H1 (cell line): ENCODE measurements at regions not wholly inside any gene's neighbourhood (a gene's known extent, or its start where the extent isn't known, plus 50 kb on each side); places are given as distances from the start of the nearest gene placed in this dataset.

Source experiments
- CTCF ChIA-PET: fragments of 300-600 bp; sonication (Branson Sonifier 250); formaldehyde crosslinking; loops from one replicate; lab custom pipeline; 2021; ENCODE audit not compliant: partially characterized antibody; lab: Charles Lee
- POLR2A ChIA-PET: fragments of 300-600 bp; sonication (Branson Sonifier 250); formaldehyde crosslinking; loops from one replicate; lab custom pipeline; 2021; ENCODE audit warnings: inconsistent platforms; ENCODE audit not compliant: partially characterized antibody; lab: Charles Lee
- DNase-seq, 2 experiments: peaks; one replicate each; pipeline versions ENCODE4 v3.0.0 to v3.0.0-alpha.2; 2010 to 2022; ENCODE audit warnings: low spot score in 2 of 2, low read depth in 1 of 2, mixed read lengths in 1 of 2
- FAIRE-seq: peaks from 2 replicates; lab custom pipeline; 2011; peaks lifted over from hg19 to GRCh38; lab: Jason Lieb, UNC
- H2AFZ ChIP-seq: 2 replicates; pipeline ENCODE4 v1.8.1; 2012; ENCODE audit warnings: low read length, inconsistent platforms
- H2AK5ac ChIP-seq: 2 replicates; pipeline ENCODE4 v1.6.1; 2013; ENCODE audit warnings: low read depth, low read length
- H2BK120ac ChIP-seq: replicated peaks from 2 replicates; pipeline ENCODE3; 2013; ENCODE audit warnings: low read depth, low read length, inconsistent platforms
- H2BK12ac ChIP-seq: 2 replicates; pipeline ENCODE4 v1.6.1; 2013; ENCODE audit warnings: low read depth, low read length
- H2BK15ac ChIP-seq: 2 replicates; pipeline ENCODE4 v1.6.1; 2013; ENCODE audit warnings: low read length
- H2BK20ac ChIP-seq: 2 replicates; pipeline ENCODE4 v1.6.1; 2013; ENCODE audit warnings: low read length
- H2BK5ac ChIP-seq: 2 replicates; pipeline ENCODE4 v1.6.1; 2013; ENCODE audit warnings: low read depth, low read length
- H3K14ac ChIP-seq: 2 replicates; pipeline ENCODE4 v1.6.1; 2013; ENCODE audit warnings: inconsistent platforms; ENCODE audit not compliant: insufficient read length
- H3K18ac ChIP-seq: 2 replicates; pipeline ENCODE4 v1.6.1; 2013; ENCODE audit warnings: low read length; ENCODE audit errors: extremely low read depth
- H3K23ac ChIP-seq: 2 replicates; pipeline ENCODE4 v1.6.1; 2013; ENCODE audit warnings: inconsistent platforms; ENCODE audit not compliant: insufficient read length
- H3K23me2 ChIP-seq: 2 replicates; pipeline ENCODE4 v1.6.1; 2013; ENCODE audit warnings: low read depth, low read length
- H3K27ac ChIP-seq: 2 replicates; pipeline ENCODE4 v1.6.1; 2011; ENCODE audit warnings: low read depth, low read length, inconsistent platforms
- H3K27me3 ChIP-seq, 4 experiments: replicated peaks in 1 of 4; 1 replicate in 1 of 4; 2 replicates in 3 of 4; pipeline versions ENCODE4 v1.6.1 to v1.8.1; 2011 to 2013; ENCODE audit warnings: low read length in 3 of 4, mild to moderate bottlenecking in 3 of 4, inconsistent platforms in 2 of 4, mixed read lengths in 2 of 4, moderate library complexity in 1 of 4; ENCODE audit not compliant: control insufficient read depth in 3 of 4, insufficient read depth in 3 of 4; ENCODE audit errors: extremely low read depth in 1 of 4
- H3K36me3 ChIP-seq, 4 experiments: 2 replicates each; pipeline versions ENCODE4 v1.6.1 to v1.8.1; 2011 to 2013; ENCODE audit warnings: mild to moderate bottlenecking in 4 of 4, low read length in 3 of 4, moderate library complexity in 2 of 4, control low read depth in 1 of 4, inconsistent platforms in 1 of 4; ENCODE audit not compliant: insufficient read depth in 4 of 4, control insufficient read depth in 2 of 4
- H3K4ac ChIP-seq: replicated peaks from 2 replicates; pipeline ENCODE3; 2013; ENCODE audit warnings: low read length, low read depth, mixed read lengths, inconsistent platforms; ENCODE audit not compliant: insufficient read length
- H3K4me1 ChIP-seq, 4 experiments: replicated peaks in 1 of 4; 1 replicate in 1 of 4; 2 replicates in 3 of 4; pipeline versions ENCODE4 v1.6.1 to v1.8.1; 2011 to 2013; ENCODE audit warnings: low read length in 3 of 4, inconsistent platforms in 2 of 4, mixed read lengths in 1 of 4; ENCODE audit not compliant: insufficient read depth in 4 of 4, control insufficient read depth in 3 of 4
- H3K4me2 ChIP-seq, 2 experiments: 2 replicates each; pipeline versions ENCODE4 v1.6.1 to v1.8.1; 2011 to 2013; ENCODE audit warnings: low read depth in 2 of 2, low read length in 2 of 2, control low read depth in 1 of 2, inconsistent platforms in 1 of 2, mild to moderate bottlenecking in 1 of 2; ENCODE audit not compliant: insufficient read depth in 1 of 2
- H3K4me3 ChIP-seq, 4 experiments: fragments of 200-600, 300-600 bp in 1 of 4; sonication (generic), shearing (Covaris generic), sonication (Bioruptor Twin) in 1 of 4; 2 replicates each; pipeline versions ENCODE4 v1.5.1 to v1.8.1; 2011 to 2016; ENCODE audit warnings: low read length in 4 of 4, low read depth in 3 of 4, control low read depth in 2 of 4, inconsistent platforms in 2 of 4, mild to moderate bottlenecking in 2 of 4, mixed read lengths in 1 of 4, moderate library complexity in 1 of 4; ENCODE audit not compliant: insufficient read depth in 2 of 4; ENCODE audit errors: extremely low read depth in 1 of 4
- H3K56ac ChIP-seq: replicated peaks from 2 replicates; pipeline ENCODE3; 2013; ENCODE audit warnings: low read depth, mild to moderate bottlenecking, mixed read lengths, low read length, inconsistent platforms; ENCODE audit not compliant: insufficient read length
- H3K79me1 ChIP-seq: 2 replicates; pipeline ENCODE4 v1.6.1; 2013; ENCODE audit warnings: low read depth, low read length, control low read depth
- H3K79me2 ChIP-seq, 2 experiments: 2 replicates each; pipeline versions ENCODE4 v1.6.1 to v1.8.1; 2012 to 2013; ENCODE audit warnings: low read length in 2 of 2, mild to moderate bottlenecking in 2 of 2, inconsistent platforms in 1 of 2; ENCODE audit not compliant: insufficient read depth in 2 of 2, control insufficient read depth in 1 of 2
- H3K9ac ChIP-seq, 4 experiments: replicated peaks in 1 of 4; 1 replicate in 1 of 4; 2 replicates in 3 of 4; pipeline versions ENCODE4 v1.6.1 to v1.8.1; 2011 to 2013; ENCODE audit warnings: low read depth in 3 of 4, low read length in 3 of 4, control low read depth in 2 of 4, mild to moderate bottlenecking in 2 of 4, moderate library complexity in 2 of 4, inconsistent platforms in 1 of 4; ENCODE audit errors: extremely low read depth in 1 of 4
- H3K9me3 ChIP-seq, 2 experiments: 2 replicates each; pipeline versions ENCODE4 v1.6.1 to v1.8.1; 2012 to 2013; ENCODE audit warnings: mild to moderate bottlenecking in 2 of 2, moderate library complexity in 2 of 2, control low read depth in 1 of 2, inconsistent platforms in 1 of 2, low read depth in 1 of 2, low read length in 1 of 2, mixed read lengths in 1 of 2; ENCODE audit not compliant: insufficient read depth in 2 of 2
- H4K20me1 ChIP-seq, 2 experiments: replicated peaks in 1 of 2; 2 replicates each; pipeline versions ENCODE3 to v1.8.1; 2011 to 2013; ENCODE audit warnings: inconsistent platforms in 2 of 2, low read length in 2 of 2, mild to moderate bottlenecking in 1 of 2; ENCODE audit not compliant: insufficient read depth in 2 of 2, control insufficient read depth in 1 of 2
- H4K5ac ChIP-seq: 2 replicates; pipeline ENCODE4 v1.6.1; 2013; ENCODE audit warnings: low read length, low read depth, mixed read lengths, inconsistent platforms; ENCODE audit not compliant: insufficient read length
- H4K8ac ChIP-seq: 2 replicates; pipeline ENCODE4 v1.8.0; 2013; ENCODE audit warnings: mild to moderate bottlenecking, moderate library complexity, low read length, inconsistent platforms; ENCODE audit not compliant: insufficient read depth; ENCODE audit errors: extremely low read depth
- H4K91ac ChIP-seq: replicated peaks from 2 replicates; pipeline ENCODE3; 2013; ENCODE audit warnings: low read length, mixed read lengths, inconsistent platforms; ENCODE audit not compliant: insufficient read length
- CTBP2 ChIP-seq: IDR thresholded peaks from 2 replicates; pipeline ENCODE4 v1.7.0; 2011; ENCODE audit warnings: borderline replicate concordance, mild to moderate bottlenecking, moderate library complexity, mixed read lengths, low read length; ENCODE audit not compliant: insufficient read depth, insufficient read length
- JUN ChIP-seq: IDR thresholded peaks from 2 replicates; pipeline ENCODE4 v1.6.1; 2011; ENCODE audit warnings: low read depth, mild to moderate bottlenecking, improper control_type of control experiment, low read length
- RXRA ChIP-seq: IDR thresholded peaks from 2 replicates; pipeline ENCODE4 v1.6.1; 2011; ENCODE audit warnings: low read depth, mild to moderate bottlenecking, low read length, moderate library complexity; ENCODE audit not compliant: insufficient read depth
- SAP30 ChIP-seq: fragments of 300-600 bp; sonication (generic); IDR thresholded peaks from 2 replicates; pipeline ENCODE4 v1.7.1; 2012; ENCODE audit warnings: low read length, moderate library complexity, mild to moderate bottlenecking, inconsistent platforms; ENCODE audit not compliant: insufficient read depth, insufficient replicate concordance
- SIRT6 ChIP-seq: IDR thresholded peaks from one replicate; pipeline ENCODE4 v1.7.1; 2012; ENCODE audit warnings: low read length, inconsistent platforms
- WGBS, 2 experiments: shearing (Covaris generic) in 1 of 2; methylation state at CpG; one replicate each; pipeline versions ENCODE4 v1.1.6 to v1.1.7; 2013 to 2015; ENCODE audit warnings: low lambda C conversion rate in 2 of 2, mixed read lengths in 2 of 2, inconsistent platforms in 1 of 2, low coverage in 1 of 2, missing lambda C conversion rate in 1 of 2; ENCODE audit not compliant: insufficient replicate concordance in 2 of 2, insufficient coverage in 1 of 2, insufficient read length in 1 of 2; ENCODE audit errors: extremely low coverage in 1 of 2, missing lambda C conversion rate in 1 of 2; 5-methylcytosine and 5-hydroxymethylcytosine counted together

DNA sequence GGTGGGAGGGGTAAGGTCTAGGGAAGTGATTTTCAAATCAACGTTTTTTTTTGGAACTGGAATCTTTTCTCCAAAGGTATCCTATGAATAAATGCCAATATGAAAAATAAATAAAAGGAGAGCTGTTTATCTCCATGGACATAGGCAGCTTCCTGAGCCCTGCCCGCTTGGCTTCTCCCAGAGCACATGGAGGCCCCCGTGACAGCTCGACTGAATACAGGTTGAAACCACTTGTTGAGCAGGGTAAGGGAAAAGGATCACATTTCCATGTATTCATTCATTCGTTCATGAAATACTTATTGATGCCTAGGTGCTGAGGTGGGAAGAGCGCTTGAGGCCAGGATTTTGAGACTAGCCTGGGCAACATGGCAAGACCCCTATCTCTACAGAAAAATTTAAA, 64.8 kb downstream of the MARCHF4 start:
- Histone ChIP-seq H3K14ac (no peak overlapping the region), H4K20me1 (no peaks in the 10 kb centered on the region), H3K9me3 (no peaks in the 10 kb centered on the region), H2AFZ (no peak overlapping the region), H3K36me3 (no peaks in the 10 kb centered on the region), H3K79me2 (no peaks in the 10 kb centered on the region), H3K27ac (no peak overlapping the region), H2BK12ac (no peak overlapping the region), H2BK15ac (no peak overlapping the region), H4K5ac (no peak overlapping the region), H3K27me3 (no peaks in the 10 kb centered on the region), H3K23ac (no peak overlapping the region), H4K8ac (no peak overlapping the region), H3K4me1 (peaks cover 0 to 4% (median 3%) of the 10 kb centered on the region in 4 experiments; a peak in 4 of 7 replicates), H3K56ac (no peak overlapping the region), H2BK20ac (no peak overlapping the region), H2AK5ac (no peak overlapping the region), H3K4ac (no peak overlapping the region), H3K4me2 (no peak overlapping the region), H4K91ac (no peak overlapping the region), H3K9ac (no peak overlapping the region), H2BK120ac (no peak overlapping the region), H3K23me2 (no peaks in the 10 kb centered on the region; the same call in 1 of the 2 replicates), H3K79me1 (no peaks in the 10 kb centered on the region), H3K4me3 (no peak overlapping the region), H2BK5ac (no peak overlapping the region), H3K18ac (no peak overlapping the region)
- WGBS, 2 experiments = 95% methylated on average over 6 of the region's 6 CpGs; no CpG with 5 or more reads in 1 of the 2 experiments
- DNase-seq (no peak), FAIRE-seq (no peak)
- ChIA-PET CTCF (interaction anchor here (0.6 to 1.7 kb wide), 4 partner anchors 10 to 64 kb away, joined by 3 to 4 read pairs (median 4); partner anchors contain the start of gene MARCHF4), POLR2A (interaction anchor here (0.7 to 1.5 kb wide), 2 partner anchors 11 to 356 kb away, joined by 3 read pairs; no protein-coding TSS in a partner anchor)
- TF ChIP-seq SAP30 (no peak), RXRA (no peak), SIRT6 (no peak), CTBP2 (no peak), JUN (no peak)
